GM10266 (cell line): ENCODE measurements at regions not wholly inside any gene's neighbourhood (a gene's known extent, or its start where the extent isn't known, plus 50 kb on each side); places are given as distances from the start of the nearest gene placed in this dataset.
"Not testable (repeated sequence)": the region's sequence is repeated elsewhere in the genome, so short reads cannot be mapped to it uniquely, and the experiment has no call there.

Experiments used
- DNase-seq: peaks from one replicate; pipeline ENCODE4 v3.0.0; 2012; ENCODE audit errors: extremely low spot score
- CTCF ChIP-seq: IDR thresholded peaks from 2 replicates; pipeline ENCODE4 v1.5.1; 2012; ENCODE audit warnings: mild to moderate bottlenecking, low read depth; ENCODE audit not compliant: control insufficient read depth, insufficient read depth; ENCODE audit errors: missing control alignments

- TF ChIP-seq CTCF = no peak
These were observed 66.4 kb upstream of the PITX1 start for GRCh38 chr5:135100431-135100830.

GRCh38 chr5:135100011-135100410, 66.0 kb upstream of the PITX1 start:
- no peak for DNase-seq
- TF ChIP-seq CTCF = no peak

More at GRCh38 chr5:135100431-135100830, 66.4 kb upstream of the PITX1 start:
- DNase-seq = no peak

GRCh38 chr5:135097390-135097789, 63.4 kb upstream of the PITX1 start:
- no peak for DNase-seq
- no peak for TF ChIP-seq CTCF

- DNase-seq = no peak
- TF ChIP-seq CTCF = no peak
These were observed 61.8 kb upstream of the PITX1 start for GRCh38 chr5:135095871-135096270.

- DNase-seq = no peak
These were observed 61.2 kb upstream of the PITX1 start for GRCh38 chr5:135095052-135095715.

GRCh38 chr5:135094339-135095051, 60.5 kb upstream of the PITX1 start:
- TF ChIP-seq CTCF = no peak
- DNase-seq = no peak

More at GRCh38 chr5:135095052-135095715, 61.2 kb upstream of the PITX1 start:
- no peak for TF ChIP-seq CTCF

- not testable (repeated sequence) for DNase-seq
These were observed 59.5 kb upstream of the PITX1 start for GRCh38 chr5:135093483-135093882.
